ENCODE measurements at regions not wholly inside any gene's neighbourhood (a gene's known extent, or its start where the extent isn't known, plus 50 kb on each side); places are given as distances from the start of the nearest gene placed in this dataset.
"Not testable (repeated sequence)": the region's sequence is repeated elsewhere in the genome, so short reads cannot be mapped to it uniquely, and the experiment has no call there.

DNA sequence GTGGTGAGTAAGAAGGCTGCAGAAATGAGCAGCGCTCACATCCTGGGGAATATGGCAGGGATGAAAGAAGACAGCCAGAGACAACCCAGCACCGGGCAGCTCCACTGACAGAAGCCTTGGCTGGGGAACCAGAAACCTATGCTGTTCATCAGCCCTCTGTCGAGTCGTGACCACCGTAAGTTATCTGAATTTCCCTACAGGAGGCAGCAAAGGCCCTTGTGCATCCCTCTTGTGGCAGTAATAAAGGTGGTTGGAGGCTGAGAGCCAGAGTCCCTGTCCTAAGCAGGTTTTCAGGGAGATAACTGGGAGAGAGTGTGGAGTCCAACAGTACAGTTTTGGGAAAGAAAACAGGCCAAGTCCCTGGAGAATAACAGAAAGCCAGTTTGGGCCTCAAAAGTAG is 194.0 kb upstream of the BOD1L1 start:
- intact Hi-C loops (cut with micrococcal nuclease), result no loop called here
- H3K4me1 Mint-ChIP-seq, result no peaks in the 10 kb centered on the region
- no peak overlapping the region for H3K4me3 ChIP-seq (ENCODE audit: low read length)
- ATAC-seq, result no peak
- H3K27me3 ChIP-seq (ENCODE audit: control insufficient read depth, insufficient read depth, low read length), result no peaks in the 10 kb centered on the region
- H3K36me3 ChIP-seq (ENCODE audit: control insufficient read depth, insufficient read depth, low read length), result no peaks in the 10 kb centered on the region
- H3K27me3 Mint-ChIP-seq (ENCODE audit: low read depth in 2 of 2), result peaks cover 0 to 3% of the 10 kb centered on the region in 2 donors
- no peak overlapping the region for H3K27ac ChIP-seq (ENCODE audit: low read length)
- peaks cover 4% of the 10 kb centered on the region for H3K9me3 ChIP-seq (ENCODE audit: control insufficient read depth, insufficient read depth, low read length)
- H3K9me3 Mint-ChIP-seq, result peaks cover 8 to 20% of the 10 kb centered on the region in 2 donors
- H3K4me1 ChIP-seq (ENCODE audit: control insufficient read depth, insufficient read depth, low read length), result no peaks in the 10 kb centered on the region
- no peak overlapping the region for H3K4me3 Mint-ChIP-seq
- WGBS (ENCODE audit: insufficient coverage), result 92% methylated on average over 5 of the region's 5 CpGs
- no peak for DNase-seq
- peaks cover 14% of the 10 kb centered on the region for H3K36me3 Mint-ChIP-seq
- TF ChIP-seq, protein P1, sequence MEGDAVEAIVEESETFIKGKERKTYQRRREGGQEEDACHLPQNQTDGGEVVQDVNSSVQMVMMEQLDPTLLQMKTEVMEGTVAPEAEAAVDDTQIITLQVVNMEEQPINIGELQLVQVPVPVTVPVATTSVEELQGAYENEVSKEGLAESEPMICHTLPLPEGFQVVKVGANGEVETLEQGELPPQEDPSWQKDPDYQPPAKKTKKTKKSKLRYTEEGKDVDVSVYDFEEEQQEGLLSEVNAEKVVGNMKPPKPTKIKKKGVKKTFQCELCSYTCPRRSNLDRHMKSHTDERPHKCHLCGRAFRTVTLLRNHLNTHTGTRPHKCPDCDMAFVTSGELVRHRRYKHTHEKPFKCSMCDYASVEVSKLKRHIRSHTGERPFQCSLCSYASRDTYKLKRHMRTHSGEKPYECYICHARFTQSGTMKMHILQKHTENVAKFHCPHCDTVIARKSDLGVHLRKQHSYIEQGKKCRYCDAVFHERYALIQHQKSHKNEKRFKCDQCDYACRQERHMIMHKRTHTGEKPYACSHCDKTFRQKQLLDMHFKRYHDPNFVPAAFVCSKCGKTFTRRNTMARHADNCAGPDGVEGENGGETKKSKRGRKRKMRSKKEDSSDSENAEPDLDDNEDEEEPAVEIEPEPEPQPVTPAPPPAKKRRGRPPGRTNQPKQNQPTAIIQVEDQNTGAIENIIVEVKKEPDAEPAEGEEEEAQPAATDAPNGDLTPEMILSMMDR (IDR thresholded peaks at IDR 0.05), result no peak
- no peak overlapping the region for H3K27ac Mint-ChIP-seq

DNA sequence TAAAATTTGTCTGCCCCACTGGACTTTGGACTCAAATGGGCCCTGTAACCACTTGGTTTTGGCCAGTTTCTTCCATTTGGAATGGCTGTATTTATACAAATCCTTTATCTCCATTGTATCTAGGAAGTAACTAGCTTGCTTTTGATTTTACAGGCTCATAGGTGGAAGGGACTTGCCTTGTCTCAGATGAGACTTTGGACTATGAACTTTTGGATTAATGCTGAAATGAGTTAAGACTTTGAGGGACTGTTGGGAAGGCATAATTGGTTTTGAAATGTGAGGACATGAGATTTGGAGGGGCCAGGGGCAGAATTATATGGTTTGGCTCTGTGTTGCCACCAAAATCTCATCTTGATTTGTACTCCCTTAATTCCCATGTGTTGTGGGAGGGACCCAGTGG is 198.3 kb upstream of the BOD1L1 start:
- intact Hi-C loops (cut with micrococcal nuclease); H3K4me1 Mint-ChIP-seq; DNase-seq; H3K4me1 ChIP-seq (ENCODE audit: control insufficient read depth, insufficient read depth, low read length); H3K27me3 ChIP-seq (ENCODE audit: control insufficient read depth, insufficient read depth, low read length); H3K4me3 ChIP-seq (ENCODE audit: low read length); H3K27ac Mint-ChIP-seq; H3K4me3 Mint-ChIP-seq; H3K27me3 Mint-ChIP-seq (ENCODE audit: low read depth in 2 of 2); H3K9me3 Mint-ChIP-seq; H3K36me3 ChIP-seq (ENCODE audit: control insufficient read depth, insufficient read depth, low read length); H3K27ac ChIP-seq (ENCODE audit: low read length); ATAC-seq; H3K9me3 ChIP-seq (ENCODE audit: control insufficient read depth, insufficient read depth, low read length): not testable (repeated sequence)
- peaks cover 14% of the 10 kb centered on the region for H3K36me3 Mint-ChIP-seq

DNA sequence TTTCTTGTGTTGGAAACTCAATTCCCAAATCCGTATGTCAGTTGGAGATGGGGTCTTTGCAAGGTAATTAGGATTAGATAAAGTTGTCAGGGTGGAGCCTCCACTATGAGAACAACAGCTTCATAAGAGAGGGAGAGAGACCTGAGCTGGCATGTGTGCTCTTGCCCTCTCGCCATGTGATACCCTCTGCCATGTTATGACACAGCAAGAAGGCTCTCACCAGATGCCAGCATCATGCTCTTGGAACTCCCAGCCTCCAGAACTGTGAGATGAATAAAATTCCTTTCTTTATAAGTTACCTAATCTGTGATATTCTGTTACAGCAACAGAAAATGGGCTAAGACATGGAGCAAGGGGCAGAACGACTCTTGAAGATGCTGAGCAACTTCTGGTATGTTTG is 201.9 kb upstream of the BOD1L1 start:
- 78% methylated on average over 2 of the region's 3 CpGs for WGBS (ENCODE audit: insufficient coverage)
- Histone ChIP-seq H3K36me3 (ENCODE audit: control insufficient read depth, insufficient read depth, low read length) (no peaks in the 10 kb centered on the region), H3K4me3 (ENCODE audit: low read length) (no peak overlapping the region), H3K4me1 (ENCODE audit: control insufficient read depth, insufficient read depth, low read length) (no peaks in the 10 kb centered on the region), H3K27me3 (ENCODE audit: control insufficient read depth, insufficient read depth, low read length) (no peaks in the 10 kb centered on the region), H3K9me3 (ENCODE audit: control insufficient read depth, insufficient read depth, low read length) (peaks cover 4% of the 10 kb centered on the region), H3K27ac (ENCODE audit: low read length) (no peak overlapping the region)
- peaks cover 0 to 3% of the 10 kb centered on the region in 2 donors for H3K27me3 Mint-ChIP-seq (ENCODE audit: low read depth in 2 of 2)
- TF ChIP-seq, protein P1 (IDR thresholded peaks at IDR 0.05), result no peak
- no peaks in the 10 kb centered on the region for H3K4me1 Mint-ChIP-seq
- peaks cover 4% of the 10 kb centered on the region for H3K36me3 Mint-ChIP-seq
- ATAC-seq, result no peak
- peaks cover 0 to 10% of the 10 kb centered on the region in 2 donors for H3K9me3 Mint-ChIP-seq
- intact Hi-C loops (cut with micrococcal nuclease), result no loop called here
- H3K27ac Mint-ChIP-seq, result no peak overlapping the region
- no peak overlapping the region for H3K4me3 Mint-ChIP-seq
- no peak for DNase-seq

DNA sequence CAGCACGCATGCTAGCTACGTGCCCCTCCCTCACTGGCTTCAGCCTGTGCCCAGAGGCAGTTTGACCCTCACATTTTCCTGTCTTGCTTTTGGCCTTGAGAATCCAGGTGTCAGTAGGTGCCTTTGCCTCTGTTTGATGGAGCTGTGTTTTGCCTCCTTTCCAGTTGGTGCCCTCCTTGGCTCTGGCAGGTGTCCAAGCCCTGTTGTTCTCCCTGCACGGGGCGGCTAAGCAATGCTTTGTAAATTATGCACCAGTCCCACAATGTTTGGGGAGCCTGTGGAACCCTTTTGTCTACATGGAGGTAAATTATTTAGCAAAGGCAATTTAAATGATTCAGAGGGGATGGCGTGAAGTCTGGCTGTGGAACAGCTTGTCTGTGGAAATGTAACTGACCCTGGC is 202.9 kb upstream of the BOD1L1 start:
- Histone ChIP-seq H3K36me3 (ENCODE audit: control insufficient read depth, insufficient read depth, low read length) (no peaks in the 10 kb centered on the region), H3K27me3 (ENCODE audit: control insufficient read depth, insufficient read depth, low read length) (no peaks in the 10 kb centered on the region), H3K27ac (ENCODE audit: low read length) (no peak overlapping the region), H3K9me3 (ENCODE audit: control insufficient read depth, insufficient read depth, low read length) (no peaks in the 10 kb centered on the region), H3K4me1 (ENCODE audit: control insufficient read depth, insufficient read depth, low read length) (no peaks in the 10 kb centered on the region), H3K4me3 (ENCODE audit: low read length) (no peak overlapping the region)
- intact Hi-C loops (cut with micrococcal nuclease), result no loop called here
- WGBS (ENCODE audit: insufficient coverage), result 85% methylated on average over 5 of the region's 5 CpGs
- TF ChIP-seq, protein P1 (IDR thresholded peaks at IDR 0.05), result no peak
- Mint-ChIP-seq H3K4me3 (no peak overlapping the region), H3K4me1 (no peaks in the 10 kb centered on the region), H3K27ac (no peak overlapping the region), H3K36me3 (no peaks in the 10 kb centered on the region), H3K9me3 (peaks cover 0 to 8% of the 10 kb centered on the region in 2 donors), H3K27me3 (ENCODE audit: low read depth in 2 of 2) (peaks cover 0 to 3% of the 10 kb centered on the region in 2 donors)
- DNase-seq, result no peak
- no peak for ATAC-seq

Data from natural killer cell (primary cell).